ENCODE measurements at regions not wholly inside any gene's neighbourhood (a gene's known extent, or its start where the extent isn't known, plus 50 kb on each side); places are given as distances from the start of the nearest gene placed in this dataset.

- no peak for DNase-seq (ENCODE audit: low spot score in 2 of 2)
- Histone ChIP-seq H3K4me1 (no peaks in the 10 kb centered on the region), H3K9me3 (no peaks in the 10 kb centered on the region), H3K4me3 (no peak overlapping the region), H3K27ac (no peak overlapping the region), H3K27me3 (no peaks in the 10 kb centered on the region), H3K36me3 (no peaks in the 10 kb centered on the region)
- TF ChIP-seq POLR2A (IDR thresholded peaks at IDR 0.05), result no peak
- intact Hi-C loops (cut with DNase I; ENCODE audit: low total_unique reads), result no loop called here
These were observed 258.3 kb upstream of the CXCR4 start for GRCh38 chr2:136376211-136376610.

GRCh38 chr2:136375017-136375901 is 257.3 kb upstream of the CXCR4 start:
- TF ChIP-seq CTCF (IDR thresholded peaks at IDR 0.05), result no peak
- TF ChIP-seq POLR2AphosphoS5 (IDR thresholded peaks at IDR 0.05), result no peak
- no peaks in the 10 kb centered on the region for H3K27me3 ChIP-seq
- no peaks in the 10 kb centered on the region for H3K9me3 ChIP-seq
- H3K4me1 ChIP-seq, result no peaks in the 10 kb centered on the region
- H3K4me3 ChIP-seq, result no peak overlapping the region
- H3K27ac ChIP-seq, result no peak overlapping the region
- no peaks in the 10 kb centered on the region for H3K36me3 ChIP-seq
- DNase-seq (ENCODE audit: low spot score in 2 of 2), result no peak
- intact Hi-C loops (cut with DNase I; ENCODE audit: low total_unique reads), result no loop called here

GRCh38 chr2:136373841-136374240 is 255.9 kb upstream of the CXCR4 start:
- Histone ChIP-seq H3K4me1 (no peaks in the 10 kb centered on the region), H3K4me3 (no peak overlapping the region), H3K27me3 (no peaks in the 10 kb centered on the region), H3K36me3 (no peaks in the 10 kb centered on the region), H3K27ac (no peak overlapping the region), H3K9me3 (no peaks in the 10 kb centered on the region)
- DNase-seq (ENCODE audit: low spot score in 2 of 2), result no peak
- intact Hi-C loops (cut with DNase I; ENCODE audit: low total_unique reads), result no loop called here
- TF ChIP-seq POLR2A (IDR thresholded peaks at IDR 0.05), result no peak
- no peak for TF ChIP-seq POLR2AphosphoS5 (IDR thresholded peaks at IDR 0.05)
- TF ChIP-seq CTCF (IDR thresholded peaks at IDR 0.05), result no peak

DNA sequence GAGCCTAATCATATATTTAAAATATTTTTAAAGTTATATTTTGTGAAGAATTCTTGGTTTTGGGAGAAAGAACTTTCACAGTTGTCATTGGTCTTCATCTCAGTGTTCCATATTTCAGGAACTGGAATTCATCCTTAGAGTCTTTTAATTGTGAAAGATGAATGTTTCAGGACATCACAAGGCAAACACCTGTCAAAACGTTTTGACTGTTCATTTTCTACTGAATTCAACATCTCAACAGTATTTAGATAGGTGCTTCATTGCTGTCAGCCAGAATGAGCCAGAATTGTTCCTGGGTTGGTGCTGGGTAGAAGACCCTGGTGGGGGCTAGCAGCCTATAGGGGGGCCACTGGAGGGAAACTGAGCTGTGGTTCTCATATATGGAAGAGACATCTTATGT is 255.1 kb upstream of the CXCR4 start:
- intact Hi-C loops (cut with DNase I; ENCODE audit: low total_unique reads), result no loop called here
- DNase-seq (ENCODE audit: low spot score in 2 of 2), result no peak
- Histone ChIP-seq H3K4me3 (no peak overlapping the region), H3K36me3 (no peaks in the 10 kb centered on the region), H3K9me3 (no peaks in the 10 kb centered on the region), H3K27me3 (no peaks in the 10 kb centered on the region), H3K27ac (no peak overlapping the region), H3K4me1 (no peaks in the 10 kb centered on the region)
- no peak for TF ChIP-seq POLR2AphosphoS5 (IDR thresholded peaks at IDR 0.05)
- no peak for TF ChIP-seq POLR2A (IDR thresholded peaks at IDR 0.05)

- Histone ChIP-seq H3K9me3 (no peaks in the 10 kb centered on the region), H3K27ac (no peak overlapping the region), H3K4me1 (no peaks in the 10 kb centered on the region), H3K27me3 (no peaks in the 10 kb centered on the region), H3K4me3 (no peak overlapping the region), H3K36me3 (no peaks in the 10 kb centered on the region)
- TF ChIP-seq POLR2A (IDR thresholded peaks at IDR 0.05), result no peak
- TF ChIP-seq CTCF (IDR thresholded peaks at IDR 0.05), result no peak
- no peak for TF ChIP-seq POLR2AphosphoS5 (IDR thresholded peaks at IDR 0.05)
- DNase-seq (ENCODE audit: low spot score in 2 of 2), result no peak
- intact Hi-C loops (cut with DNase I; ENCODE audit: low total_unique reads), result no loop called here
These were observed 246.0 kb upstream of the CXCR4 start for GRCh38 chr2:136363900-136364299.

GRCh38 chr2:136363470-136363869 is 245.5 kb upstream of the CXCR4 start:
- no peaks in the 10 kb centered on the region for H3K36me3 ChIP-seq
- H3K27me3 ChIP-seq, result no peaks in the 10 kb centered on the region
- no peak overlapping the region for H3K4me3 ChIP-seq
- TF ChIP-seq POLR2A (IDR thresholded peaks at IDR 0.05), result no peak
- no peak for TF ChIP-seq POLR2AphosphoS5 (IDR thresholded peaks at IDR 0.05)
- no peak for TF ChIP-seq CTCF (IDR thresholded peaks at IDR 0.05)
- no peaks in the 10 kb centered on the region for H3K4me1 ChIP-seq
- no peak for DNase-seq (ENCODE audit: low spot score in 2 of 2)
- intact Hi-C loops (cut with DNase I; ENCODE audit: low total_unique reads), result no loop called here
- H3K27ac ChIP-seq, result no peak overlapping the region
- H3K9me3 ChIP-seq, result no peaks in the 10 kb centered on the region

All from breast epithelium (tissue), 4 donors.